HL-60 (cell line): ENCODE measurements at regions not wholly inside any gene's neighbourhood (a gene's known extent, or its start where the extent isn't known, plus 50 kb on each side); places are given as distances from the start of the nearest gene placed in this dataset.

ENCODE experiments used
- POLR2AphosphoS5 ChIP-seq: IDR thresholded peaks from 2 replicates; pipeline ENCODE4 v1.6.1; 2012; ENCODE audit warnings: low read depth
- TF ChIP-seq, protein P1 (sequence below): IDR thresholded peaks from one replicate; pipeline ENCODE4 v1.5.1; 2011; ENCODE audit warnings: low read length, control low read depth, inconsistent platforms; ENCODE audit not compliant: insufficient read depth

DNA sequence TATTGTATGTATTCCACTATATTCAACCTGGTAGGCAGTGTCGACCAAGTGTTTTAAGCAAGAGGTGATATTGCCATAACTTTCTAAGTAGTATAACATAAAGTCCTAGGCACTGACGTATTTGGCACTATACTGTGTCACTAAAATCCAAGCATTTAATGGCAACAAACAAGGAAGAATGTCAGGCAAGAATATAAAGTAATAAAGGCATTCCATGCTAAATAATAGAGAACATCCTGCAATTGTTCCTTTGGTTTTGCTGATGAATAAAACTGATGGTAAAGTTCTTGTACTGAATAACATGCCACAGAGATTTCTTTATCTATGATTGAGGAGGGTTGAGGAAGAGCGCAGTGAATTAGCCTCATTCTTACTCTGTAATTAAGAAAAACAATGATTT, 256.9 kb downstream of the HINT1 start:
- TF ChIP-seq POLR2AphosphoS5: no peak
- TF ChIP-seq, protein P1, sequence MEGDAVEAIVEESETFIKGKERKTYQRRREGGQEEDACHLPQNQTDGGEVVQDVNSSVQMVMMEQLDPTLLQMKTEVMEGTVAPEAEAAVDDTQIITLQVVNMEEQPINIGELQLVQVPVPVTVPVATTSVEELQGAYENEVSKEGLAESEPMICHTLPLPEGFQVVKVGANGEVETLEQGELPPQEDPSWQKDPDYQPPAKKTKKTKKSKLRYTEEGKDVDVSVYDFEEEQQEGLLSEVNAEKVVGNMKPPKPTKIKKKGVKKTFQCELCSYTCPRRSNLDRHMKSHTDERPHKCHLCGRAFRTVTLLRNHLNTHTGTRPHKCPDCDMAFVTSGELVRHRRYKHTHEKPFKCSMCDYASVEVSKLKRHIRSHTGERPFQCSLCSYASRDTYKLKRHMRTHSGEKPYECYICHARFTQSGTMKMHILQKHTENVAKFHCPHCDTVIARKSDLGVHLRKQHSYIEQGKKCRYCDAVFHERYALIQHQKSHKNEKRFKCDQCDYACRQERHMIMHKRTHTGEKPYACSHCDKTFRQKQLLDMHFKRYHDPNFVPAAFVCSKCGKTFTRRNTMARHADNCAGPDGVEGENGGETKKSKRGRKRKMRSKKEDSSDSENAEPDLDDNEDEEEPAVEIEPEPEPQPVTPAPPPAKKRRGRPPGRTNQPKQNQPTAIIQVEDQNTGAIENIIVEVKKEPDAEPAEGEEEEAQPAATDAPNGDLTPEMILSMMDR: no peak
